ENCODE measurements at regions not wholly inside any gene's neighbourhood (a gene's known extent, or its start where the extent isn't known, plus 50 kb on each side); places are given as distances from the start of the nearest gene placed in this dataset.

GRCh38 chr9:109941771-109942170, 161.8 kb downstream of the PALM2AKAP2 start:
- no peak for TF ChIP-seq CTCF (IDR thresholded peaks at IDR 0.05)
- no peak for TF ChIP-seq POLR2A (IDR thresholded peaks at IDR 0.05)
- TF ChIP-seq POLR2AphosphoS5 (IDR thresholded peaks at IDR 0.05) = no peak
